GM19193 (cell line): ENCODE measurements at regions not wholly inside any gene's neighbourhood (a gene's known extent, or its start where the extent isn't known, plus 50 kb on each side); places are given as distances from the start of the nearest gene placed in this dataset.

Experiments
- POLR2A ChIP-seq: IDR thresholded peaks from 4 replicates; pipeline ENCODE4 v1.6.1; 2011; ENCODE audit not compliant: insufficient read depth, insufficient read length; ENCODE audit errors: extremely low read depth

GRCh38 chr3:46122091-46122490 is 86.0 kb downstream of the CCR1 start:
- no peak for TF ChIP-seq POLR2A

GRCh38 chr3:46120983-46121382 is 87.1 kb downstream of the CCR1 start:
- TF ChIP-seq POLR2A = no peak

- TF ChIP-seq POLR2A = no peak
Measured at GRCh38 chr3:46119709-46120498, 88.2 kb downstream of the CCR1 start.

- no peak for TF ChIP-seq POLR2A
Measured at GRCh38 chr3:46119253-46119652, 88.9 kb downstream of the CCR1 start.

GRCh38 chr3:46116996-46117395 is 89.7 kb upstream of the XCR1 start:
- no peak for TF ChIP-seq POLR2A

- TF ChIP-seq POLR2A = no peak
Measured at GRCh38 chr3:46114323-46114988, 87.2 kb upstream of the XCR1 start.

- TF ChIP-seq POLR2A = no peak
Measured at GRCh38 chr3:46113608-46114007, 86.3 kb upstream of the XCR1 start.

- no peak for TF ChIP-seq POLR2A
Measured at GRCh38 chr3:46112984-46113383, 85.7 kb upstream of the XCR1 start.

- TF ChIP-seq POLR2A = no peak
Measured at GRCh38 chr3:46112296-46112695, 85.0 kb upstream of the XCR1 start.

- peak; percentile 78 for TF ChIP-seq POLR2A
Measured at GRCh38 chr3:46110701-46111493, 83.6 kb upstream of the XCR1 start.

GRCh38 chr3:46107682-46108081 is 80.4 kb upstream of the XCR1 start:
- no peak for TF ChIP-seq POLR2A

- TF ChIP-seq POLR2A = no peak
Measured at GRCh38 chr3:46105306-46105919, 78.1 kb upstream of the XCR1 start.

GRCh38 chr3:46104706-46105105 is 77.4 kb upstream of the XCR1 start:
- no peak for TF ChIP-seq POLR2A

GRCh38 chr3:46102780-46103130 is 75.5 kb upstream of the XCR1 start:
- TF ChIP-seq POLR2A = no peak
